WI38 (cell line): ENCODE measurements at regions not wholly inside any gene's neighbourhood (a gene's known extent, or its start where the extent isn't known, plus 50 kb on each side); places are given as distances from the start of the nearest gene placed in this dataset.

Source experiments
- H3K4me3 ChIP-seq: 2 replicates; pipeline ENCODE4 v1.5.1; 2011; ENCODE audit warnings: low read depth, mild to moderate bottlenecking, control low read depth, low read length
- CTCF ChIP-seq: IDR thresholded peaks from 2 replicates; pipeline ENCODE4 v1.5.1; 2012; ENCODE audit warnings: low read depth, mild to moderate bottlenecking, control low read depth, low read length

GRCh38 chr1:217921126-217921904, 290.2 kb downstream of the SPATA17 start:
- TF ChIP-seq CTCF = no peak
- no peak overlapping the region for H3K4me3 ChIP-seq

GRCh38 chr1:217924924-217925323, 293.8 kb downstream of the SPATA17 start:
- H3K4me3 ChIP-seq = no peak overlapping the region
- TF ChIP-seq CTCF = no peak

GRCh38 chr1:217929213-217929885, 298.2 kb downstream of the SPATA17 start:
- H3K4me3 ChIP-seq = no peak overlapping the region
- no peak for TF ChIP-seq CTCF

GRCh38 chr1:217943361-217943760, 312.2 kb downstream of the SPATA17 start:
- no peak overlapping the region for H3K4me3 ChIP-seq
- TF ChIP-seq CTCF = no peak

GRCh38 chr1:217944550-217944949, 313.4 kb downstream of the SPATA17 start:
- H3K4me3 ChIP-seq = no peak overlapping the region
- no peak for TF ChIP-seq CTCF

- H3K4me3 ChIP-seq = no peak overlapping the region
- no peak for TF ChIP-seq CTCF
Observed at GRCh38 chr1:217946511-217946910, 315.4 kb downstream of the SPATA17 start.

- TF ChIP-seq CTCF = no peak
- H3K4me3 ChIP-seq = no peak overlapping the region
Observed at GRCh38 chr1:217948741-217949140, 317.6 kb downstream of the SPATA17 start.
